ENCODE measurements at regions not wholly inside any gene's neighbourhood (a gene's known extent, or its start where the extent isn't known, plus 50 kb on each side); places are given as distances from the start of the nearest gene placed in this dataset.

GRCh38 chr10:83038631-83039030 lies 1100.7 kb upstream of the GHITM start:
- TF ChIP-seq, protein P1, sequence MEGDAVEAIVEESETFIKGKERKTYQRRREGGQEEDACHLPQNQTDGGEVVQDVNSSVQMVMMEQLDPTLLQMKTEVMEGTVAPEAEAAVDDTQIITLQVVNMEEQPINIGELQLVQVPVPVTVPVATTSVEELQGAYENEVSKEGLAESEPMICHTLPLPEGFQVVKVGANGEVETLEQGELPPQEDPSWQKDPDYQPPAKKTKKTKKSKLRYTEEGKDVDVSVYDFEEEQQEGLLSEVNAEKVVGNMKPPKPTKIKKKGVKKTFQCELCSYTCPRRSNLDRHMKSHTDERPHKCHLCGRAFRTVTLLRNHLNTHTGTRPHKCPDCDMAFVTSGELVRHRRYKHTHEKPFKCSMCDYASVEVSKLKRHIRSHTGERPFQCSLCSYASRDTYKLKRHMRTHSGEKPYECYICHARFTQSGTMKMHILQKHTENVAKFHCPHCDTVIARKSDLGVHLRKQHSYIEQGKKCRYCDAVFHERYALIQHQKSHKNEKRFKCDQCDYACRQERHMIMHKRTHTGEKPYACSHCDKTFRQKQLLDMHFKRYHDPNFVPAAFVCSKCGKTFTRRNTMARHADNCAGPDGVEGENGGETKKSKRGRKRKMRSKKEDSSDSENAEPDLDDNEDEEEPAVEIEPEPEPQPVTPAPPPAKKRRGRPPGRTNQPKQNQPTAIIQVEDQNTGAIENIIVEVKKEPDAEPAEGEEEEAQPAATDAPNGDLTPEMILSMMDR (IDR thresholded peaks at IDR 0.05) = no peak
- no peak for TF ChIP-seq POLR2A (IDR thresholded peaks at IDR 0.05)
